Common myeloid progenitor, CD34-positive (primary cell): ENCODE measurements at regions not wholly inside any gene's neighbourhood (a gene's known extent, or its start where the extent isn't known, plus 50 kb on each side); places are given as distances from the start of the nearest gene placed in this dataset.

Experiments used
- CTCF ChIA-PET: fragments of 350-600 bp; sonication (Branson Sonifier 250); formaldehyde crosslinking; loops from one replicate; lab custom pipeline; 2021; ENCODE audit warnings: antibody characterized with exemption; lab: Charles Lee
- POLR2A ChIA-PET: fragments of 350-600 bp; sonication (Branson Sonifier 250); formaldehyde crosslinking; loops from one replicate; lab custom pipeline; 2021; ENCODE audit warnings: antibody characterized with exemption; lab: Charles Lee
- DNase-seq, 3 donors: peaks; one replicate each; pipeline versions ENCODE4 v3.0.0 to v3.0.0-alpha.2; 2013
- H3K27ac ChIP-seq, 2 experiments: 1 replicate in 1 of 2; 2 replicates in 1 of 2; pipeline ENCODE4 v1.7.0; 2013; ENCODE audit warnings: inconsistent platforms in 2 of 2, low read length in 2 of 2, mild to moderate bottlenecking in 2 of 2, low read depth in 1 of 2, moderate library complexity in 1 of 2; ENCODE audit not compliant: severe bottlenecking in 2 of 2, insufficient read depth in 1 of 2, poor library complexity in 1 of 2
- H3K27me3 ChIP-seq, 5 experiments: replicated peaks in 2 of 5; 1 replicate in 3 of 5; 2 replicates in 2 of 5; pipeline versions ENCODE4 v1.6.1 to v1.7.0; 2013; ENCODE audit warnings: low read length in 4 of 5, mild to moderate bottlenecking in 2 of 5, moderate library complexity in 2 of 5, inconsistent platforms in 1 of 5; ENCODE audit not compliant: insufficient read depth in 5 of 5, control insufficient read depth in 4 of 5
- H3K36me3 ChIP-seq, 4 experiments: 1 replicate in 2 of 4; 2 replicates in 2 of 4; pipeline versions ENCODE4 v1.6.1 to v1.7.0; 2013; ENCODE audit warnings: low read length in 3 of 4, control low read depth in 1 of 4, mild to moderate bottlenecking in 1 of 4; ENCODE audit not compliant: control insufficient read depth in 4 of 4, insufficient read depth in 4 of 4
- H3K4me1 ChIP-seq, 4 experiments: 1 replicate in 3 of 4; 2 replicates in 1 of 4; pipeline versions ENCODE4 v1.6.1 to v1.7.1; 2013; ENCODE audit warnings: low read length in 3 of 4, mild to moderate bottlenecking in 3 of 4, control low read depth in 1 of 4, inconsistent platforms in 1 of 4, moderate library complexity in 1 of 4; ENCODE audit not compliant: control insufficient read depth in 4 of 4, insufficient read depth in 4 of 4; ENCODE audit errors: control extremely low read depth in 1 of 4
- H3K4me3 ChIP-seq, 7 experiments: 1 replicate in 4 of 7; 2 replicates in 3 of 7; pipeline versions ENCODE4 v1.5.1 to v1.7.0; 2013; ENCODE audit warnings: mild to moderate bottlenecking in 7 of 7, low read length in 6 of 7, moderate library complexity in 6 of 7, inconsistent platforms in 2 of 7, low read depth in 2 of 7, control low read depth in 1 of 7; ENCODE audit not compliant: insufficient read depth in 4 of 7, control insufficient read depth in 1 of 7; ENCODE audit errors: extremely low read depth in 1 of 7
- H3K9me3 ChIP-seq, 5 experiments: 1 replicate in 4 of 5; 2 replicates in 1 of 5; pipeline versions ENCODE4 v1.6.1 to v1.7.1; 2013; ENCODE audit warnings: low read length in 4 of 5, mild to moderate bottlenecking in 2 of 5, inconsistent platforms in 1 of 5, low read depth in 1 of 5, moderate library complexity in 1 of 5; ENCODE audit not compliant: control insufficient read depth in 4 of 5, insufficient read depth in 2 of 5; ENCODE audit errors: control extremely low read depth in 1 of 5
- WGBS: methylation state at CpG from one replicate; pipeline ENCODE4 v1.1.5; 2013; ENCODE audit not compliant: insufficient coverage; 5-methylcytosine and 5-hydroxymethylcytosine counted together

DNA sequence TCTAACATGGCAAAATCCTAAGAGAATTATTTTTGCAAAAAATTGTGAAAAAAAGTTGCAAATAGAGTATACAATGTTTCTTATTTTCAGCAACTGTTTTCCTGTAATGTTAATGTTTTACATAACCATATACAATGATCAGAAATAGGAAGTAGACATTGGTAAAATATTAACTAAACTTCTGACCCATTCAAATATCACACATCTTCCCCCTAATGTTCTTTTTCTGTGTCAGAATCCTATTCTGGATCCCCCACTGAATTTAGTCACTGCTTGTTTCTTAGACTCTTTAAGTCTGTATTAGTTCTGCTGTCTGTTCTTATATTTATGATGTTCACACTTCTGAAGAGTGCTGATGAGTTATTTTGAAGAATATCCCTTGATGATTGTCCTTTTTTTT, 62.0 kb downstream of the HFE start:
- CTCF ChIA-PET, result no interaction called here
- H3K4me1 ChIP-seq, result no peaks in the 10 kb centered on the region
- POLR2A ChIA-PET, result no interaction called here
- H3K36me3 ChIP-seq, result peaks cover 0 to 2% (median 0%) of the 10 kb centered on the region in 4 experiments
- no peaks in the 10 kb centered on the region for H3K27me3 ChIP-seq
- H3K27ac ChIP-seq, result no peak overlapping the region
- H3K4me3 ChIP-seq, result no peak overlapping the region
- DNase-seq, result no peak
- H3K9me3 ChIP-seq, result no peaks in the 10 kb centered on the region

DNA sequence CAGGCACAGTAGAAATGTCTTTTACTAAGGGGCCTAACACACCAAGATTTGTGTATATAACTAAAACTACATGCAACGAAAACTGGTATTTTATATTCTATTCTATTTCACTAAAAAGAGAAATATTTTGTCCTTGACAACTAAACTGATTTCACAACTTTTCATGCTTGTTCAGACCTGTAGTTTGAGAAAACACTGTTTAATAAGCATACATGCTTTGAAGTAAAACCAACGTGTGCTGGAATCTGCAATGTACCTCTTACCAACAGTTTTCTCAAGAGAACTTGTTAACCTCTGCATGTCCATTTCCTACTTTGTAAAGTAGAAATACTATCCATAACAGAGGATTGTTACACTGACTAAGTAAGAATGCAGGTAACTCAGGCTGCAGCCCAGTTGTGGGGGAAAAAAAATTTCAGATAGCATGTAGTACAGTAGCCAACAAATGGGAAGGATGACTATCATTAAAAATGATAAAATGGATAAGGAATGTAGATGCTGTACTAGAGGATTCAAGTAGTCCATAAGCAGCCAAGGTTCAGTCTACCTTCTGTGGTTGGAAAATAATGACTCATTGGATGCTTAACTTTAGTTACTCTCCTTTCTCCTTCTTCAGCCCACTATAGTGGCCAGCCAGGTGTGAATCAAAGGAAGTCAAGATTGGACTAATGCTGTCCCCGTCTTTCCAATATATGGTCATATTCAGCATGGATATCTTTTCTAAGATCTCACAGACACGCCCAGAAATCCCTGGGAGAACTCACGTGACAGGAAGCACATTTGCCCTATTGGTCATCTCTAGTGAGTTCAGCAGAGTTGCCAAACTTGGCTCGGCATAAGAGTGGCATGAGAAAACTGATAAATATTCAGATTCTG, 65.2 kb downstream of the HFE start:
- H3K27me3 ChIP-seq, result no peaks in the 10 kb centered on the region
- 87% methylated on average over 5 of the region's 6 CpGs for WGBS

DNA sequence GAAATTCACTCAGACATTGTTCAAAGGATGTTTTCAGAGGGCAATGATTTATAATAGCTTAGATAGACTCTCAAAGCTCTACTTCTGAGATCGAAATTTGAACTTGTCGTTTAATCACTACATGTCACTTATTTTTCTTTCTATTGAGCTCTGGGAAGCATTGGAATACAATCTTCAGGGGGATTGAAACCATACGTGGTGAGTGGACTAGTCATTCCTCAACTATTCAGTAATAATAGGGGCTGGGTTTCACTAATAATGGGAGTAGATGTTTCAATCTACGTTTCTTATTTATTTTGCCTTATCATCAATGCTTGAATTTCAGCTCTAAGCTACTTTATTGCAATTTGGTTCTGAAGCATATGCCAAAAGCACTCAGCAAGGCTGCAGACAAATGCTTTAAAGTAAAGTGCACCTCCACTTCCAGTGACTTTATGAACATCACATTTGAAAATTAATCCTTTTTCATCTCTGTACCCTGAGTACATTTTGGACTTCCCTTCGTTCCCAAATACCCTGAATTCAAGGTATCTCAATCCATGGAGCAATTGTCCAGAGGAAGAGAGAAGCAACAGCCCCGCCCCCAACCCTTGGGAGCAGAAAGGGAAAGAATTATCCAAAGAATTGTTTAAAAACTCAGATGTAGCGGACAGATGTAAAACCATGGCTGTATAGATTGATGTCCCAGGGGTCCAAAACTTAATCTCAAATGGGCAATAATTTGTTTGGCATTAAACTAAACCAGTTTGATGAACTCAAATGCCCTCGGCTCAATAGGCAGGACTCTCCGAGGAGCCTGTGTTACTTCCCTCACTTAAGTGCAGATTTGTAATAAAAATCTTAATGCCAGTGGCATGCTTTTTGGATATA, 68.1 kb downstream of the HFE start:
- ChIA-PET POLR2A (interaction anchor here (0.7 to 5.5 kb wide), 11 partner anchors 14 to 132 kb away, joined by 3 to 119 read pairs (median 8); a partner anchor contains a TSS), CTCF (interaction anchor here (0.7 to 4.5 kb wide), 9 partner anchors 12 to 129 kb away, joined by 3 to 27 read pairs (median 3); a partner anchor contains a TSS)
- DNase-seq, result peak in 2 of 3 donors; percentile 35 to 45

More for the DNA sequence above, 65.2 kb downstream of the HFE start:
- DNase-seq, result no peak
- ChIA-PET POLR2A (interaction anchor here (1.0 kb wide), 1 partner anchor 29 kb away, joined by 3 read pairs; a partner anchor contains a TSS), CTCF (interaction anchor here (1.1 to 1.3 kb wide), 3 partner anchors 10 to 87 kb away, joined by 3 to 5 read pairs (median 5); no protein-coding TSS in a partner anchor)
- Histone ChIP-seq H3K4me1 (peaks cover 2 to 19% (median 12%) of the 10 kb centered on the region in 4 experiments), H3K27ac (no peak overlapping the region), H3K4me3 (no peak overlapping the region), H3K9me3 (no peaks in the 10 kb centered on the region), H3K36me3 (no peaks in the 10 kb centered on the region)

DNA sequence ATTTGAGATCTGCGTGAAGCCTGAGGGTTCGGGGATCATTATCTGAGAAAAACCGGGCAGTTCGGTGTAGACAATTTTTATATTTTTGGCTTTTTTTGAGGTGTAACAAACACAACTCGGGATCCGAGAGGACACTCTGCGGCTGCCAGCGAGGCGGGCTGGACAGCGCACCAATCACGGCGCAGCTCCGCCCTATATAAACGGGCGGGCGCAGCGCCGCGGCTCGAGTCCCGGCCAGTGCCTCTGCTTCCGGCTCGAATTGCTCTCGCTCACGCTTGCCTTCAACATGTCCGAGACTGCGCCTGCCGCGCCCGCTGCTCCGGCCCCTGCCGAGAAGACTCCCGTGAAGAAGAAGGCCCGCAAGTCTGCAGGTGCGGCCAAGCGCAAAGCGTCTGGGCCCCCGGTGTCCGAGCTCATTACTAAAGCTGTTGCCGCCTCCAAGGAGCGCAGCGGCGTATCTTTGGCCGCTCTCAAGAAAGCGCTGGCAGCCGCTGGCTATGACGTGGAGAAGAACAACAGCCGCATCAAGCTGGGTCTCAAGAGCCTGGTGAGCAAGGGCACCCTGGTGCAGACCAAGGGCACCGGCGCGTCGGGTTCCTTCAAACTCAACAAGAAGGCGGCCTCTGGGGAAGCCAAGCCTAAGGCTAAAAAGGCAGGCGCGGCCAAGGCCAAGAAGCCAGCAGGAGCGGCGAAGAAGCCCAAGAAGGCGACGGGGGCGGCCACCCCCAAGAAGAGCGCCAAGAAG, 69.0 kb downstream of the HFE start:
- H3K4me1 ChIP-seq, result peaks cover 10 to 31% (median 23%) of the 10 kb centered on the region in 4 experiments
- no peaks in the 10 kb centered on the region for H3K36me3 ChIP-seq
- H3K9me3 ChIP-seq, result no peaks in the 10 kb centered on the region
- peak overlapping the region; percentile 78 to 94 (median 92) for H3K4me3 ChIP-seq
- H3K27me3 ChIP-seq, result no peaks in the 10 kb centered on the region
- DNase-seq, result peak; percentile 79 to 91 (median 90)
- WGBS, result 0% methylated on average over 57 of the region's 61 CpGs
- peak overlapping the region; percentile 50 to 87 for H3K27ac ChIP-seq
- ChIA-PET CTCF (interaction anchor here (0.7 to 4.5 kb wide), 10 partner anchors 13 to 91 kb away, joined by 3 to 27 read pairs (median 3); a partner anchor contains a TSS), POLR2A (interaction anchor here (0.6 to 5.5 kb wide), 17 partner anchors 15 to 993 kb away, joined by 3 to 119 read pairs (median 7); a partner anchor contains a TSS)

More for the DNA sequence above, 68.1 kb downstream of the HFE start:
- Histone ChIP-seq H3K27me3 (no peaks in the 10 kb centered on the region), H3K9me3 (no peaks in the 10 kb centered on the region), H3K4me3 (peak overlapping the region in 6 of 7 experiments; percentile 84 to 94 (median 92)), H3K27ac (peak overlapping the region; percentile 50 to 87), H3K4me1 (peaks cover 10 to 30% (median 22%) of the 10 kb centered on the region in 4 experiments), H3K36me3 (no peaks in the 10 kb centered on the region)
- WGBS, result 25% methylated on average over 2 of the region's 9 CpGs

DNA sequence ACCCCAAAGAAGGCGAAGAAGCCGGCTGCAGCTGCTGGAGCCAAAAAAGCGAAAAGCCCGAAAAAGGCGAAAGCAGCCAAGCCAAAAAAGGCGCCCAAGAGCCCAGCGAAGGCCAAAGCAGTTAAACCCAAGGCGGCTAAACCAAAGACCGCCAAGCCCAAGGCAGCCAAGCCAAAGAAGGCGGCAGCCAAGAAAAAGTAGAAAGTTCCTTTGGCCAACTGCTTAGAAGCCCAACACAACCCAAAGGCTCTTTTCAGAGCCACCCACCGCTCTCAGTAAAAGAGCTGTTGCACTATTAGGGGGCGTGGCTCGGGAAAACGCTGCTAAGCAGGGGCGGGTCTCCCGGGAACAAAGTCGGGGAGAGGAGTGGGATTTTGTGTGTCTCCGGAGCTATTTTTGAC, 69.6 kb downstream of the HFE start:
- POLR2A ChIA-PET, result interaction anchor here (0.6 to 5.5 kb wide), 19 partner anchors 14 to 993 kb away, joined by 3 to 119 read pairs (median 7); a partner anchor contains a TSS
- H3K27me3 ChIP-seq, result no peaks in the 10 kb centered on the region

More for the DNA sequence above, 69.6 kb downstream of the HFE start:
- peak overlapping the region; percentile 78 to 94 (median 92) for H3K4me3 ChIP-seq
- 0% methylated on average over 17 of the region's 18 CpGs for WGBS
- H3K36me3 ChIP-seq, result no peaks in the 10 kb centered on the region
- CTCF ChIA-PET, result interaction anchor here (0.7 to 4.5 kb wide), 7 partner anchors 20 to 88 kb away, joined by 3 to 27 read pairs (median 4); a partner anchor contains a TSS
- peak overlapping the region; percentile 67 to 87 for H3K27ac ChIP-seq
- H3K4me1 ChIP-seq, result peaks cover 10 to 31% (median 23%) of the 10 kb centered on the region in 4 experiments
- no peaks in the 10 kb centered on the region for H3K9me3 ChIP-seq
- DNase-seq, result peak in 2 of 3 donors; percentile 68 to 89
